G401.6 (cell line): ENCODE measurements at regions not wholly inside any gene's neighbourhood (a gene's known extent, or its start where the extent isn't known, plus 50 kb on each side); places are given as distances from the start of the nearest gene placed in this dataset.

Experiments used
- FAIRE-seq: peaks from 2 replicates; lab custom pipeline; 2012; peaks lifted over from hg19 to GRCh38; lab: Jason Lieb, UNC

- FAIRE-seq, result no peak
Observed at GRCh38 chr6:4559281-4559875, 216.8 kb upstream of the CDYL start.

GRCh38 chr6:4554645-4555044 is 221.6 kb upstream of the CDYL start:
- no peak for FAIRE-seq

GRCh38 chr6:4553387-4553786 is 222.8 kb upstream of the CDYL start:
- FAIRE-seq, result no peak

- FAIRE-seq, result no peak
Observed at GRCh38 chr6:4550227-4550597, 226.0 kb upstream of the CDYL start.

- FAIRE-seq, result no peak
Observed at GRCh38 chr6:4549556-4550226, 226.5 kb upstream of the CDYL start.

- no peak for FAIRE-seq
Observed at GRCh38 chr6:4545893-4546292, 230.3 kb upstream of the CDYL start.

- no peak for FAIRE-seq
Observed at GRCh38 chr6:4543596-4543995, 232.6 kb upstream of the CDYL start.

- FAIRE-seq, result no peak
Observed at GRCh38 chr6:4533576-4533975, 242.6 kb upstream of the CDYL start.

- no peak for FAIRE-seq
Observed at GRCh38 chr6:4531406-4531805, 244.8 kb upstream of the CDYL start.

GRCh38 chr6:4522453-4522852 is 253.8 kb upstream of the CDYL start:
- no peak for FAIRE-seq

- FAIRE-seq, result no peak
Observed at GRCh38 chr6:4521070-4521469, 255.1 kb upstream of the CDYL start.

GRCh38 chr6:4518506-4518905 is 257.7 kb upstream of the CDYL start:
- FAIRE-seq, result no peak

GRCh38 chr6:4516206-4516605 is 260.0 kb upstream of the CDYL start:
- FAIRE-seq, result no peak

GRCh38 chr6:4513561-4513960 is 262.6 kb upstream of the CDYL start:
- FAIRE-seq, result no peak

- no peak for FAIRE-seq
Observed at GRCh38 chr6:4512051-4512471, 264.1 kb upstream of the CDYL start.

- no peak for FAIRE-seq
Observed at GRCh38 chr6:4511641-4512020, 264.6 kb upstream of the CDYL start.

GRCh38 chr6:4510906-4511640 is 265.1 kb upstream of the CDYL start:
- no peak for FAIRE-seq

GRCh38 chr6:4510317-4510716 is 265.9 kb upstream of the CDYL start:
- FAIRE-seq, result no peak

GRCh38 chr6:4509506-4509905 is 266.7 kb upstream of the CDYL start:
- FAIRE-seq, result no peak

GRCh38 chr6:4506792-4507191 is 269.4 kb upstream of the CDYL start:
- FAIRE-seq, result no peak

GRCh38 chr6:4506223-4506622 is 270.0 kb upstream of the CDYL start:
- no peak for FAIRE-seq

GRCh38 chr6:4504700-4505099 is 271.5 kb upstream of the CDYL start:
- no peak for FAIRE-seq

GRCh38 chr6:4503700-4504099 is 272.5 kb upstream of the CDYL start:
- FAIRE-seq, result no peak

- FAIRE-seq, result no peak
Observed at GRCh38 chr6:4496284-4496683, 279.9 kb upstream of the CDYL start.
